Sigmoid colon (tissue), 3 donors: ENCODE measurements at regions not wholly inside any gene's neighbourhood (a gene's known extent, or its start where the extent isn't known, plus 50 kb on each side); places are given as distances from the start of the nearest gene placed in this dataset.
"Not testable (repeated sequence)": the region's sequence is repeated elsewhere in the genome, so short reads cannot be mapped to it uniquely, and the experiment has no call there.

Source experiments
- POLR2A ChIP-seq, 2 donors: fragments of 450-650 bp; IDR thresholded peaks; one replicate each; pipeline ENCODE4 v1.6.1; 2016; ENCODE audit warnings: antibody characterized with exemption in 2 of 2, mild to moderate bottlenecking in 2 of 2, moderate library complexity in 2 of 2
- TF ChIP-seq, protein P1 (sequence below), 4 experiments: fragments of 450-650 bp in 3 of 4; fragments of 200-600 bp in 1 of 4; IDR thresholded peaks; one replicate each; pipeline ENCODE4 v1.5.1; 2016 to 2019; ENCODE audit warnings: antibody characterized with exemption in 4 of 4, mild to moderate bottlenecking in 3 of 4, moderate library complexity in 2 of 4

- TF ChIP-seq, protein P1, sequence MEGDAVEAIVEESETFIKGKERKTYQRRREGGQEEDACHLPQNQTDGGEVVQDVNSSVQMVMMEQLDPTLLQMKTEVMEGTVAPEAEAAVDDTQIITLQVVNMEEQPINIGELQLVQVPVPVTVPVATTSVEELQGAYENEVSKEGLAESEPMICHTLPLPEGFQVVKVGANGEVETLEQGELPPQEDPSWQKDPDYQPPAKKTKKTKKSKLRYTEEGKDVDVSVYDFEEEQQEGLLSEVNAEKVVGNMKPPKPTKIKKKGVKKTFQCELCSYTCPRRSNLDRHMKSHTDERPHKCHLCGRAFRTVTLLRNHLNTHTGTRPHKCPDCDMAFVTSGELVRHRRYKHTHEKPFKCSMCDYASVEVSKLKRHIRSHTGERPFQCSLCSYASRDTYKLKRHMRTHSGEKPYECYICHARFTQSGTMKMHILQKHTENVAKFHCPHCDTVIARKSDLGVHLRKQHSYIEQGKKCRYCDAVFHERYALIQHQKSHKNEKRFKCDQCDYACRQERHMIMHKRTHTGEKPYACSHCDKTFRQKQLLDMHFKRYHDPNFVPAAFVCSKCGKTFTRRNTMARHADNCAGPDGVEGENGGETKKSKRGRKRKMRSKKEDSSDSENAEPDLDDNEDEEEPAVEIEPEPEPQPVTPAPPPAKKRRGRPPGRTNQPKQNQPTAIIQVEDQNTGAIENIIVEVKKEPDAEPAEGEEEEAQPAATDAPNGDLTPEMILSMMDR (IDR thresholded peaks at IDR 0.05): not testable (repeated sequence)
- not testable (repeated sequence) for TF ChIP-seq POLR2A (IDR thresholded peaks at IDR 0.05)
Observed at GRCh38 chr21:9362309-9362708, 1159.1 kb upstream of the TPTE start.
